Stimulated activated CD4-positive, alpha-beta T cell treated with anti-CD3 and anti-CD28 coated beads, Interleukin-4, amount 100 ng/mL, for 48 hours (primary cell): ENCODE measurements at regions not wholly inside any gene's neighbourhood (a gene's known extent, or its start where the extent isn't known, plus 50 kb on each side); places are given as distances from the start of the nearest gene placed in this dataset.
"Not testable (repeated sequence)": the region's sequence is repeated elsewhere in the genome, so short reads cannot be mapped to it uniquely, and the experiment has no call there.

Experiments used
- DNase-seq, 2 donors: peaks; one replicate each; pipeline ENCODE4 v3.0.0-alpha.2; 2020; ENCODE audit warnings: low read depth in 2 of 2

GRCh38 chr3:164467007-164467406, 611.3 kb downstream of the SI start:
- no peak for DNase-seq

DNA sequence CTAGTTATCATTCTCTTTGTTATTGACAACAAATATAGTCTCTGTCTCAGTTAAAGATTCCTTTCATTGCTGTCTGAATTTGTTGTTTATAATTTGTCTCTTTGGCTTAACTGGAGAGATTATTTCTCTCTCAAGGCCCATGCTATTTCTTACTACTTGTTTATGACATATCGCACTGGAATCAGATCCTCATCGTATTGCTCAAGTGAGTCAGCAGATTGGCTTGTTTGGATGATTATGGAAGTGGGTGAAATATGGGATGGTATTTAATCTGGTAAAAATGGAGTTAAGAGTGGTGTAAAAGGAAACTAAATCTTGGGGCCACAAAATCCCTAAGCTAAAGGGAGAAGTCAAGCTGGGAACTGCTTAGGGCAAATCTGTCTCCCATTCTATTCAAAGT, 613.1 kb downstream of the SI start:
- DNase-seq: no peak

DNA sequence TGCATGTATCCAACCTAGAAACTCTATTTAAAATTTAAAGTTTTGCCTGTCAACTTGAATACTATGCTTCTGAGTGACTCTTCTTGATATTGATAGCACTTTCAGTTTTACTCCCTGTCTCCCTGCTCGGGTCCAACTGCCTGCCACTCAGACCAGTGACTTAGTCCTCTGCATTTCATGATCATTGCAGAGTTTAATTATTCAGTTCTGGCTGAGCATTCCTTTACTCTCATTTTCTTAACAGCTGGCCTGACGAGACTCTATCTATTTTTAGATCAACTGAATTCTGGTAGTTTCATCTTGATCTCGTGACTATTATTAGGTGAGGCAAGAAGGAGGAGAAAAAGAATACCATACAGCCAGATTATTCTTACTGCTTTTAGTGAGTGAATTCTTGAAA, 617.4 kb downstream of the SI start:
- no peak for DNase-seq

- no peak for DNase-seq
Observed at GRCh38 chr3:164459521-164460151, 618.7 kb downstream of the SI start.

DNA sequence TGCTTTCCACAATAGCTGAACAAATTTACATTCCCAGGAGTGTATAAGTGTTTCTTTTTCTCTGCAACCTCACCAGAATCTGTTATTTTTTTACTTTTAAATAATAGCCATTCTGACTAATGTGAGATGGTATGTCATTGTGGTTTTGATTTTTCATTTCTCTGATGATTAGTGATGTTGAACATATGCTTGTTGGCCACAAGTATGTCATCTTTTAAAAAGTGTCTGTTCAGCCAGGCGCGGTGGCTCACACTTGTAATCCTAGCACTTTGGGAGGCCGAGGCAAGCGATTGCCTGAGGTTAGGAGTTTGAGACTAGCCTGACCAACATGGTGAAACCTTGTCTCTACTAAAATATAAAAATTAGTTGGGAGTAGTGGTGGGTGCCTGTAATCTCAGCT, 619.3 kb downstream of the SI start:
- no peak for DNase-seq

GRCh38 chr3:164453714-164454113, 624.6 kb downstream of the SI start:
- DNase-seq: no peak

DNA sequence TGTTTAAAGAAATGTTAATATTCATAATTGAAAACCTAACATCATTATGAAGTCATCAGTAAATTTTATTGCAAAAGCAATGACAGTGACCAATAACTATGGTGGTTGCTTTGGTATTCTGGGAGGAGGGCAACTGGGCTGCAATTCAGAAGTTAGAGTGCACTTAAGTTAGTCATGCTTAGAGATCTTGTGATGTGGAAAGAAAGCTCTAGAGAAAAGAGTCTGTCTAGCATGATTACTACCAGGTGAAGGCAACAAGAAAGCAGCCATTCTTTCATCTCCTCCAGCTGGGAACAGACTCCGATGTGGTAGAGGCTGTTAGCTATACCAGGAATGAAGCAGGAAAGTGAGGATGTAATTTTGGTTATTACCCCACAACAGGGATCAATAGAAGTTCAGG, 625.6 kb downstream of the SI start:
- DNase-seq: no peak

DNA sequence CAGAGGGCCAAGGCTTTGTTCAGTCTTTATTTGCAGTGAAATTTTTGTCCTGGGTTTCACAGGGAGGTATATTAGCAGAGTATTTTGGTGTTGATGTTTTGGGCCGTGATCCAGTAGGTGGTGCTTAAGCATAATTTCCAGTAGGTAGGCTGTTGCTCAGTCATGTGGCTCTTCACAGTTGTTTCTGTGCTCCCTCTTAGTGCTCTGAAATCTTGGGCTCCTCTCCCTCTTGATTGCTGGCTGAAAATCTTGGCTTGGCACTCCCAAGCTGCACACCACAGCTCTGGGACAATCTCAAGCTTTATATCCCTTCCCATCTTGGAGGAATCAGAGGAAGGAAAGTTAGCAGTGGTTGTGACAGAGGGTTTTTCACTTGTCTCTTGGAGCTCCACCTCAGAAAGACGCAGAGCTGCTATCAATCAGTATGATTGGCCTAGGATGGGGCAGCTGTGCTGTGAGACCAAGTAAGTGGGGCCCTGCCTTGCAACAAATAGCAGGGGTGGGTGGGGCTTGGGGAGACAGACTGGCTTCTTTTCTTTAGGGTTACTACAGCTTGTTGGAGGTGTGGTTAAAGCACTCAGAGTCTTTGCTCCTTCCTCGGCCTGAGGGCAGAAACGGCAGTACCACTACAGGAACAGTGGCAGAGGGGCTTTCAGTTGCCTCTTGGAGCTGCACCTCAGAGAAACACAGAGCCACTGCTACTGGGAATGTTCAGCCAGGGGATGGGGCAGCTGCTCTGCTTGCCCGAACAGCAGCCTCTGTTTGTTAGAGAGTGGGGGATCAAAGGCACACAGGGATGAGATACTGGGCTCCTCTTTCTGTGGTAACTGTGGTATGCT, 627.0 kb downstream of the SI start:
- no peak for DNase-seq

DNA sequence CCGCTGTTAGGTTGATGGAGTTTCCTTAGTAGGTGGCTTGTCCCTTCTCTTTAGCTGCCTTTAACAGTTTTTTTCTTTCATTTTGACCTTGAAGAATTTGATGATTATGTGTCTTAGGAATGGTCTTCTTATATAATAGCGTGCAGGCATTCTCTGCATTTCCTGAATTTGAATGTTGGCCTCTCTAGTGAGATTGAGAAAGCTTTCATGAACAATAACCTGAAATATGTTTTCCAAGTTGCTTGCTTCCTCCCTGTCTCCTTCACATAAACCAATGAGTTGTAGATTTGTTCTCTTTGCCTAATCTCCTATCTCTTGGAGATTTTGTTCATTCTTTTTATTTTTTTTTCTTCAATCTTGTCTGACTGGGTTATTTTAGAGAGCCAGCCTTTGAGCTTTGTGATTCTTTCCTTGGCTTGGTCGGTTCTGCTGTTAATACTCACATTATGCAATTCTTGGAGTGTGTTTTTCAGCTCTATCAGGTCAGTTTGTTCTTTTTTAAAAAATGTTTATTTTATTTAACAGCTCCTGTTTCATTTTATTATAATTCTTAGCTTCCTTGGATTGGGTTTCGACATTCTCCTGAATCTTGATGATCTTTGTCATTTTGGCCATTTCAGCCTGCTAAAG, 627.9 kb downstream of the SI start:
- no peak for DNase-seq

DNA sequence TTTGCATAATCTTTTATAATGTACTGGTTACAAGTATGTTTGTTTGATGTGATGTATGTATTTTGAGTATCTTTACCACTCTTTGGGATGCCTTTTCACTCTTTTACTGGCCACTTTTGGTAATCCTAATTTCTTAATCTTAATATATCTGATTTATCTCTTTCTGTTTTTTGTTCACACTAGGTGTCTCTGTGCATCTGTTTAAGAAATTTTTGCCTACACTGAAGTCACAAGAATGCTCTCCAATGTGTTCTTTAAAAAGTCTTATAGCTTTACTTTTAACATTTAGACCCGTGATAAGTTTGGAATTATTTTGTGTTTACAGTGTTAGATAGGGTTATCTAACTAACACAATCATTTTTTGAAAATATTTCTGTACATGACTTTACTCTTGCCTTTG, 659.1 kb downstream of the SI start:
- no peak for DNase-seq

GRCh38 chr3:164418414-164418813, 659.9 kb downstream of the SI start:
- DNase-seq: no peak

DNA sequence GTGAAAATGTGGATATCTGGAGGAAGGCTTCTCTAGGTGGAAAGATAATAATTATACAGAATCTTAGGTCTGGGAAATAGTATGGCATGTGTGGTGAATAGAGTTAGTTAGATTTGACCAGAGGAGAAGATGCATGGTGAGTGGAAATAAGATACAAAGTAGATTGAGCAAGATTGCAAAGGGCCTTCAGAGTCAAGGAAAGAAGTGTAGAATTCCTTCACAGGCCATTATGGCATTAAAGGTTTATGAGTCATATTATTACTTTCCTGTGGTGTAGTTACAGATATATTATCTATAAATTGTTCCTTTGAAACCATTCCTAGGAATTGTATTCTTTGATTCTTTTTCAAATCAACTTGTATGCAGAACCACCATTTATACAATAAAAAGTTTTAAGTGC, 660.3 kb downstream of the SI start:
- DNase-seq: no peak

DNA sequence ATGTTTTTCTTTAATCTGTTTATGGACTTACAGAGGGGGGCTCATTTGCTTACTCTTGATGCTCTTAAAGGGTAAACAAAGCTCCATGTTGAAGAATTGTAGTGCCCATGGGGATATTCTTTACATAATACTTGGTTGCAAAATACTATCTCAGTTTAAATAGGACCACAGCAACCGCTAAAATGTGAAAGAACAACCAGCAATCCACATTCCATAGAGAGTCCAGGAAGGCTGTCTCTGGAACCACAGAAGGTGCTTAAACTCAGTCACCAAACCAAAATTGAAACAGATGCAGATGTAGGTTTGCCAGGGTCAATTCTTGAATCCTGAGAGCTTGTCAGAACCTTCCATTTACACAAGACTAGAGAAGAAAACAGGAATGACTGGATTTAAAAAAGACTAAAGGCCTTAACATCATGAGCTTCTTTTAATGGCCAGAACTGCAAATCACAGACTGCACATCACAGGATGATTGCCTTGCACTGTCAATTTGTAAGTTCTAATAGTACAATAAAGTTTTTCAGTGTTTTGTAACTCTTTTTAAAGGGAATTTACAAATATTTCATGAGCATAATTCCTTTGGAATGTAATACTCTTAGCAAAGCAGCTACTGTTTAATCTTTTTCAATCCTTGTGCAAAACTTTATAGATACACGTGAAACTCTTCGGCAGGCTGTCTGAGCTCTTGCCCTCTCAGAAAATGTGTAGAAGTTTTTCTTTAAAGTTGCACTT, 661.6 kb downstream of the SI start:
- DNase-seq: no peak

GRCh38 chr3:164408326-164408725, 670.0 kb downstream of the SI start:
- no peak for DNase-seq

- DNase-seq: no peak
Observed at GRCh38 chr3:164407111-164407510, 671.2 kb downstream of the SI start.

- no peak for DNase-seq
Observed at GRCh38 chr3:164406281-164406680, 672.0 kb downstream of the SI start.

- no peak for DNase-seq
Observed at GRCh38 chr3:164401923-164402322, 676.4 kb downstream of the SI start.

DNA sequence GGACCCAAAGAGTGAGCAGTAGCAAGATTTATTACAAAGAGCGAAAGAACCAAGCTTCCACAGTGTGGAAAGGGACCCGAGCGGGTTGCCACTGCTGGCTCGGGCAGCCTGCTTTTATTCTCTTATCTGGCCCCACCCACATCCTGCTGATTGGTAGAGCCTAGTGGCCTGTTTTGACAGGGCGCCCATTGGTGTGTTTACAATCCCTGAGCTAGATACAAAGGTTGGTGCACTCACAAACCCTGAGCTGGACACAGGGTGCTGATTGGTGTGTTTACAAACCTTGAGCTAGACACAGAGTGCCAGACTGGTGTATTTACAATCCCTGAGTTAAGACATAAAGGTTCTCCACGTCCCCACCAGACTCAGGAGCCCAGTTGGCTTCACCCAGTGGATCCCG, 676.9 kb downstream of the SI start:
- DNase-seq: not testable (repeated sequence)

GRCh38 chr3:164397462-164397861, 680.8 kb downstream of the SI start:
- no peak for DNase-seq

- DNase-seq: no peak
Observed at GRCh38 chr3:164393171-164393570, 685.1 kb downstream of the SI start.

- no peak for DNase-seq
Observed at GRCh38 chr3:164390046-164390445, 688.2 kb downstream of the SI start.

DNA sequence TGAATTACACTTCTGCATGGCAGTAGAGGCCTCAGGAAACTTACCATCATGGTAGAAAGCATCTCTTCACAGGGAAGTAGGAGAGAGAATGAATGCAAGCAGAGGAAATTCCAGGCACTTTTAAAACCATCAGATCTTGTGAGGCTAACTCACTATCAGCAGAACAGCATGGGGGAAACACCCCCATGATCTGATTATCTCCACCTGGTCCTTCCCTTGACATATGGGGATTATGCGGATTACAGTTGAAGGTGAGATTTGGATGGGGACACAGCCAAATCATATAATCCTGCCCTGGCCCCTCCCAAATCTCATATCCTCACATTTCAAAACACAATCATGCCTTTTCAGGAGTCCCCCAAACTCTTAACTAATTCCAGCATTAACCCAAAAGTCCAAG, 691.1 kb downstream of the SI start:
- no peak for DNase-seq
